Gastrocnemius medialis (tissue), 4 donors: ENCODE measurements at regions not wholly inside any gene's neighbourhood (a gene's known extent, or its start where the extent isn't known, plus 50 kb on each side); places are given as distances from the start of the nearest gene placed in this dataset.

ENCODE experiments used
- POLR2A ChIP-seq, 2 donors: fragments of 450-650 bp; IDR thresholded peaks; one replicate each; pipeline ENCODE4 v1.6.1; 2017; ENCODE audit warnings: antibody characterized with exemption in 2 of 2, mild to moderate bottlenecking in 2 of 2, moderate library complexity in 2 of 2
- TF ChIP-seq, protein P1 (sequence below), 5 experiments: fragments of 450-650 bp in 3 of 5; fragments of 200-600 bp in 2 of 5; sonication (generic) in 2 of 5; IDR thresholded peaks in 4 of 5; conservative IDR thresholded peaks in 1 of 5; 1 replicate in 4 of 5; 2 replicates in 1 of 5; pipeline ENCODE4 v1.5.1; 2016 to 2019; ENCODE audit warnings: antibody characterized with exemption in 5 of 5, mild to moderate bottlenecking in 3 of 5, moderate library complexity in 3 of 5

GRCh38 chr9:85244856-85245255 is 496.9 kb downstream of the AGTPBP1 start:
- TF ChIP-seq, protein P1, sequence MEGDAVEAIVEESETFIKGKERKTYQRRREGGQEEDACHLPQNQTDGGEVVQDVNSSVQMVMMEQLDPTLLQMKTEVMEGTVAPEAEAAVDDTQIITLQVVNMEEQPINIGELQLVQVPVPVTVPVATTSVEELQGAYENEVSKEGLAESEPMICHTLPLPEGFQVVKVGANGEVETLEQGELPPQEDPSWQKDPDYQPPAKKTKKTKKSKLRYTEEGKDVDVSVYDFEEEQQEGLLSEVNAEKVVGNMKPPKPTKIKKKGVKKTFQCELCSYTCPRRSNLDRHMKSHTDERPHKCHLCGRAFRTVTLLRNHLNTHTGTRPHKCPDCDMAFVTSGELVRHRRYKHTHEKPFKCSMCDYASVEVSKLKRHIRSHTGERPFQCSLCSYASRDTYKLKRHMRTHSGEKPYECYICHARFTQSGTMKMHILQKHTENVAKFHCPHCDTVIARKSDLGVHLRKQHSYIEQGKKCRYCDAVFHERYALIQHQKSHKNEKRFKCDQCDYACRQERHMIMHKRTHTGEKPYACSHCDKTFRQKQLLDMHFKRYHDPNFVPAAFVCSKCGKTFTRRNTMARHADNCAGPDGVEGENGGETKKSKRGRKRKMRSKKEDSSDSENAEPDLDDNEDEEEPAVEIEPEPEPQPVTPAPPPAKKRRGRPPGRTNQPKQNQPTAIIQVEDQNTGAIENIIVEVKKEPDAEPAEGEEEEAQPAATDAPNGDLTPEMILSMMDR (IDR thresholded peaks at IDR 0.05 in 4 of 5, conservative IDR thresholded peaks at IDR 0.05 in 1 of 5), result no peak
- TF ChIP-seq POLR2A (IDR thresholded peaks at IDR 0.05), result no peak
